Tongue (tissue), 1 donor: ENCODE measurements at regions not wholly inside any gene's neighbourhood (a gene's known extent, or its start where the extent isn't known, plus 50 kb on each side); places are given as distances from the start of the nearest gene placed in this dataset.

Experiments
- DNase-seq: peaks from one replicate; pipeline ENCODE4 v3.0.0-alpha.2; 2015

GRCh38 chr22:49322861-49323622, 504.6 kb downstream of the BRD1 start:
- DNase-seq: no peak

GRCh38 chr22:49322231-49322630, 505.4 kb downstream of the BRD1 start:
- DNase-seq: no peak

GRCh38 chr22:49321477-49322055, 506.1 kb downstream of the BRD1 start:
- no peak for DNase-seq

- DNase-seq: no peak
These were observed 506.8 kb downstream of the BRD1 start for GRCh38 chr22:49320714-49321476.

- DNase-seq: no peak
These were observed 510.3 kb downstream of the BRD1 start for GRCh38 chr22:49317369-49317768.

GRCh38 chr22:49312601-49313000, 515.1 kb downstream of the BRD1 start:
- no peak for DNase-seq

GRCh38 chr22:49310354-49310753, 517.3 kb downstream of the BRD1 start:
- DNase-seq: no peak

GRCh38 chr22:49308300-49308699, 519.4 kb downstream of the BRD1 start:
- DNase-seq: no peak

- DNase-seq: no peak
These were observed 519.8 kb downstream of the BRD1 start for GRCh38 chr22:49307870-49308269.

GRCh38 chr22:49307481-49307830, 520.2 kb downstream of the BRD1 start:
- DNase-seq: no peak

GRCh38 chr22:49306632-49307480, 520.8 kb downstream of the BRD1 start:
- no peak for DNase-seq

GRCh38 chr22:49305966-49306631, 521.6 kb downstream of the BRD1 start:
- DNase-seq: no peak

- DNase-seq: peak; percentile 80
These were observed 522.3 kb downstream of the BRD1 start for GRCh38 chr22:49305214-49305965.

GRCh38 chr22:49303781-49304461, 523.8 kb downstream of the BRD1 start:
- DNase-seq: no peak

- DNase-seq: no peak
These were observed 524.5 kb downstream of the BRD1 start for GRCh38 chr22:49303061-49303735.

- DNase-seq: no peak
These were observed 525.1 kb downstream of the BRD1 start for GRCh38 chr22:49302530-49302929.

GRCh38 chr22:49302150-49302460, 525.6 kb downstream of the BRD1 start:
- no peak for DNase-seq

GRCh38 chr22:49301398-49302149, 526.1 kb downstream of the BRD1 start:
- DNase-seq: no peak

- DNase-seq: no peak
These were observed 526.7 kb downstream of the BRD1 start for GRCh38 chr22:49300951-49301397.
